Lower leg skin (tissue), 3 donors: ENCODE measurements at regions not wholly inside any gene's neighbourhood (a gene's known extent, or its start where the extent isn't known, plus 50 kb on each side); places are given as distances from the start of the nearest gene placed in this dataset.

Experiments used
- POLR2A ChIP-seq, 2 donors: fragments of 450-650 bp; IDR thresholded peaks; one replicate each; pipeline ENCODE4 v1.6.1; 2016 to 2017; ENCODE audit warnings: antibody characterized with exemption in 2 of 2, mild to moderate bottlenecking in 1 of 2, moderate library complexity in 1 of 2
- TF ChIP-seq, protein P1 (sequence below), 3 donors: fragments of 450-650 bp; IDR thresholded peaks; one replicate each; pipeline ENCODE4 v1.5.1; 2016; ENCODE audit warnings: antibody characterized with exemption in 3 of 3, mild to moderate bottlenecking in 3 of 3, moderate library complexity in 2 of 3

DNA sequence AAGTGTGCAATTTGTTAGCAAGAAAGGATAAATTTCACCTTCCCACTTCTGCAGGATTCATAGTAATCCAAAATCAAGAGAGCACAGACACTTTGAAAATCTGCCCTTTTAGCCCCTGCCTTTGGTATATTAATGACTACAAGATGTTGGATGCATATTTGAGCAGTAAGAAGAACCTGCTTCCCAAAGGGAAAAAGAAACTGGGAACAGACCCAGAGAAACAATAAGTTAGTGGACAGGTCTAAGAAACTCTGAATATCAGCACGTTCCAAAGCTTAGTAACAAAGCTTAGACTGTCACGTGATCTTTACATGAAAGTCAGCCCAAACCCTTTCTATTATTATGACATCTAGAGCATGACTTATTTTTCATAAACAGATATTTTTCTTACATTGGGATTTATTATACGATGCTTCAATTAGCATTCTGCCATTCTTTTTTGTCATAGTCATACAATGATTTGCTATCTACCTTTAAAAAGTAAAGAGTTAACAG is 390.9 kb upstream of the ADGRL2 start:
- TF ChIP-seq, protein P1, sequence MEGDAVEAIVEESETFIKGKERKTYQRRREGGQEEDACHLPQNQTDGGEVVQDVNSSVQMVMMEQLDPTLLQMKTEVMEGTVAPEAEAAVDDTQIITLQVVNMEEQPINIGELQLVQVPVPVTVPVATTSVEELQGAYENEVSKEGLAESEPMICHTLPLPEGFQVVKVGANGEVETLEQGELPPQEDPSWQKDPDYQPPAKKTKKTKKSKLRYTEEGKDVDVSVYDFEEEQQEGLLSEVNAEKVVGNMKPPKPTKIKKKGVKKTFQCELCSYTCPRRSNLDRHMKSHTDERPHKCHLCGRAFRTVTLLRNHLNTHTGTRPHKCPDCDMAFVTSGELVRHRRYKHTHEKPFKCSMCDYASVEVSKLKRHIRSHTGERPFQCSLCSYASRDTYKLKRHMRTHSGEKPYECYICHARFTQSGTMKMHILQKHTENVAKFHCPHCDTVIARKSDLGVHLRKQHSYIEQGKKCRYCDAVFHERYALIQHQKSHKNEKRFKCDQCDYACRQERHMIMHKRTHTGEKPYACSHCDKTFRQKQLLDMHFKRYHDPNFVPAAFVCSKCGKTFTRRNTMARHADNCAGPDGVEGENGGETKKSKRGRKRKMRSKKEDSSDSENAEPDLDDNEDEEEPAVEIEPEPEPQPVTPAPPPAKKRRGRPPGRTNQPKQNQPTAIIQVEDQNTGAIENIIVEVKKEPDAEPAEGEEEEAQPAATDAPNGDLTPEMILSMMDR (IDR thresholded peaks at IDR 0.05) = no peak
- TF ChIP-seq POLR2A (IDR thresholded peaks at IDR 0.05) = no peak
